ENCODE measurements at regions not wholly inside any gene's neighbourhood (a gene's known extent, or its start where the extent isn't known, plus 50 kb on each side); places are given as distances from the start of the nearest gene placed in this dataset.

- no peak for DNase-seq
Measured at GRCh38 chr5:6161257-6161656, 217.1 kb downstream of the MED10 start.

- no peak for DNase-seq
Measured at GRCh38 chr5:6159832-6160430, 218.4 kb downstream of the MED10 start.

- DNase-seq: peak; percentile 96
Measured at GRCh38 chr5:6158974-6159831, 219.1 kb downstream of the MED10 start.

DNA sequence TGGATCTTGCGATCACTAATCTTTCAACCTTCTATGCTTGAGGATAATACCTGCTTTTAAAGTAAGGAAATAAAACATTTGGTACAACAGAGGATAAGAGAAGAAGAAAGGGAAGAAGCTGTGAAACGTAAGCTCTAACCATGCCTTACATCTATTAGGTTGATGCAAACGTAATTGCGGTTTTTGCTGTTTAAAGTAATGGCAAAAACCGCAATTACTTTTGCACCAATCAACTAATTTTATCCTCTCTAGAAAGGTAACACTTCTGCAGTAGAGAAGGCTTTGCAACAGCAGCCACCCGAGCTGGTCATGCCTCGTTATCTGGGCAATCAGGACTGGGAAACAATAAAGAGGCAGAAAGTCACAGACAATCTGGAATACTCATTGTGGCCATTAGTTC, 224.1 kb downstream of the MED10 start:
- no peak for DNase-seq

DNA sequence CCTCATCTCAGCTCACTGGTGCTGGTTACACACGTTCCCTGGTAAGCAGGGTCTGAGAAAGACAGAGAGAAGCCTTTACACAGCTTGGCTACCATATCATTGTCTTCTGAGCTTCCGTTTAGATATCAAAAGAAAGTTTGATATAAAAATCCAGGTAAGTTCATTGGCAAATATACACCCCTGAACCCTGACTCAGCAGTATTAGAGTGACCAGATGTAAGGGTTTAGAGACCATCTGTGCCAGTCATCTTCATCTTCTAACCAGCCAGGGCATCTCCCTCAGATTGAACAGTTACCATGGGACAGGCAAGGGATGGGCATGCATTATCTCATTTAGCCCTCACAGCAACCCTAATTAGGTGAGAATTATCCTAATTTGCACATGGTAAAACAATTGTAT, 232.1 kb downstream of the MED10 start:
- no peak for DNase-seq

DNA sequence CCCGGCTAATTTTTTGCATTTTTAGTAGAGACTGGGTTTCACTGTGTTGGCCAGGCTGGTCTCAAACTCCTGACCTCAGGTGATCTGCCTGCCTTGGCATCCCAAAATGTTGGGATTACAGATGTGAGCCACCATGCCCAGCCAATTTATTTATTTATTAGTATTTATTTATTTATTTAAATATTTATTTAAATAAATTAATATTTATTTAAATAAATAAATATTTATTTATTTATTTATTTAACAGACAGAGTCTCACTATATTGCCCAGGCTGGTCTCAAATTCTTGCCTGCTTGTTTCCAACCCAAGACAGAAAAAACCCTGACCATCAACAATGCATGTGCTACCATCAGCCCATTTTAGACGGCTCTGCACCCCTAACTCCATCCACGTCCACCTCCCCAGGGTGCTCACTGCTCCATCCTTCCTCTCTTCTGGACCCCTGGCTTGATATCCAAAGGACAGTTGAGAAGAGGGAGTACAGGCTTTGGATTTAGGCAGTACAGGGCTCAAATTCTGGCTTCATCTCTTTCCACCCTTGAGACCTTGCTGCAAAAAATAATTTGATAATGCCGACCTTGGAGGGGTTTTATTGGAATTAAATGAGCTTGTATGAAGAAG, 232.6 kb downstream of the MED10 start:
- no peak for DNase-seq

DNA sequence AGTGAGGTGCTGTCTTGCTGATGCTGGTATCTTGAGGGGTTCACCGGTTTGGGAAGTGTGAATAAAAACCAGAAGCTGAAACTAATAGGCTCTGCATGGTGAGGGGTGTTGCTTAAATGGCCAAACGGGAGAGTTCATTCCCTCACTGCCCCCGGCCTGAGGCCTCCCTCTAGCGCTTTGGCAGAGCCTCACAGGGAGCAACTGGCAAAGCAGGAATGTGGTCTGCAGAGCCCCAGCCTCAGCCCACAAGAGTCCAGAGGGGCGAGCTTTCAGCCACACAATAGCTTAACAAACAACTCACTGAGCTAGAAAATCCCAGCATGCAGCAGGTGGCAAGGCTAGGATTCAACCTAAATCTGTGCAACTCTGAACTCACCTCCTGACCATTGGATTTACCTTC, 234.8 kb downstream of the MED10 start:
- DNase-seq: no peak

GRCh38 chr5:6142353-6142752, 236.0 kb downstream of the MED10 start:
- no peak for DNase-seq

DNA sequence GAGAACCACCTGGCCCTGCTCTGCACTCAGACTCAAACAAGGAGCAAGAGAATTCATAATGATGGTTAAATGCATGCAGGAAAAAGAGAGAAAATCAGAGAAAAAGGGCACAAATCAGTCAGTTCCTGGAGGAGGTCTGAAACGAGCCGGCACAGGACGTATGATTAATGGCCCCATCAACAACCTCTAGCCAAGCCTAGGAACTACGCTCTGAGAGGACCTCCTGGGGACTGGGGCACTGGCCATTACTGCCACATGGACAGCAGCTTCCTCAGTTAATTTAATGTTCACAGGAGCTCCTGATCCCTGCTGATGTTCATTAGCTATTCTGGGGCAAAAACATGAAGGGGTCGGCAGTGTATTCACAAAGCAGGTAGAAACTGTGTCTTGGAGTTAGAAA, 238.1 kb downstream of the MED10 start:
- no peak for DNase-seq

- DNase-seq: no peak
Measured at GRCh38 chr5:6135977-6136376, 242.4 kb downstream of the MED10 start.

DNA sequence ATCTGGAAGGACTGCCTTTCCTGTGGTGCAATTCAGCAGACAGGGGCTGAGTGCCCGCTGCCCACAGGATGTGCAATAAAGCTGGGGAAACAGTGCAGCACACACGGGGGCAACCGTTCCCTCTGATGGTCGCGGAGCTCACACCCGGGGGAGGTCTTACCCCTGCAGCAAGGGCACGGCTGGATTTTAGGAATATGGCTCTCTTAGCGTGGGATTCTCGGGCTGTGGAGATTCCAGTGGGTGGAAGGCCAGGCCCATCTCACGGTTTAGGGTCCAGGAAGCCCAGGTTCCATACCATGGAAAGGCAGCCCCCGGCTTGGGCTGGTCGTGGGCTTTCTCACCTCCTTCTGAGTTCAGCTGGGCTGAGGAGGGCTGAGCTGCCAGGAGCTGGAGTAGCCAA, 244.1 kb downstream of the MED10 start:
- DNase-seq: no peak

DNA sequence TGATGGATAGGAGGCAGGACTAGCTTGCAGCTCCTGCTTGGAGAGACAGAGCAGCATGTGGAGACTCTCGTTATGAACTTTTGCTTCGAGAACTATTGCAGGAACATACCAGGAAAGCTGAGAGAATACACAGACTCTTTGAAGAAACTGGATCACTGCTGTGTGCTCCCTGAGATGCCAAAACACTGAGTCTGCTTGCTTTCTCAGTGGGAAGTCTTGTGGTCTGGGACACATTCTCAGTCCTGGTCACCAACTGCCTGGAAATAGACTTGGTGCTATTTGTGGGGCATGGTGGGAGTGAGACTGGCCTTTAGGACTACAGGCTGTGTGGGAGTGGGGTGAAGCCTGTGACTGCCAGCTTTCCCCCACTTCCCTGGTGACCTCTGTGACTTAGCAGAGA, 252.6 kb downstream of the MED10 start:
- no peak for DNase-seq

- no peak for DNase-seq
Measured at GRCh38 chr5:6118691-6119090, 259.7 kb downstream of the MED10 start.

DNA sequence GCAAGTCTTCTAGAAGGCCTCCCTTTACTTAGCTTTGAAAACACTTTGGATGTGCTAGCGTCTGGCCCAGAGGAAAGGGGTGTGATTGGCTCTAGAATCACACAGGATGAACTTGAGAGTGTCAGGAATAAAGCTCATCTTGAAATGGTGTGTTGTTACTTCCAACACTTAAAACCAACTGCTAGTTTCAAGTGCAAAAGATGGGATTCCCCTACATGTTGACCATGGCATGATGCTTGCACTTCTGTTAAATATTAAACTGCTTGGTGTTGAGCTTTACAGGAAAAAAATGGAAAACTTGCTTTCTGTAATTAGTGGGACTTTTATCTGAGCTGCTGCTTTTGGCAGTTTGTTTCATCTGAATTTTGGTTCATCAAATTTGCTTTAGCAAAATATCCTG, 261.1 kb downstream of the MED10 start:
- DNase-seq: no peak

DNA sequence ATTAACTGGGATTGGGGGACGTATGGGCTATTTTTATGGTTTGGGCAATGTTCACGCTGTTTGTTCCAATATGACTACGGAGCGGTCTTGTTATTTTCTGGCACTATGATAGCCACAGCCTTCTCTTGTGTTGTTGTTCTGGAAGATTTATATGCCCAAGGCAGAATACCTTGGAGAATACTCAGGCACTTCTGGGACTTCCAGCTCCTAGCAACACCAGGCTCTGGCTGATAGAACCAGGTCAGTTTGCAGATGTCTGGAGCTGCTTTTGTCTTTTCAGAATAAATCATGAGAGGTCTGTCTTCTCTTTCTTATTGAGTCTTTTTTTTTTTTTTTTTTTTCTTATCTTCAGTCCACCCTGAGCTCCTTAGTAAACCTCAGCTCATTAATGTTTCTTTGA, 262.5 kb downstream of the MED10 start:
- DNase-seq: no peak

- no peak for DNase-seq
Measured at GRCh38 chr5:6112538-6112937, 265.8 kb downstream of the MED10 start.

- no peak for DNase-seq
Measured at GRCh38 chr5:6112125-6112524, 266.2 kb downstream of the MED10 start.

- DNase-seq: no peak
Measured at GRCh38 chr5:6111131-6111530, 267.2 kb downstream of the MED10 start.

DNA sequence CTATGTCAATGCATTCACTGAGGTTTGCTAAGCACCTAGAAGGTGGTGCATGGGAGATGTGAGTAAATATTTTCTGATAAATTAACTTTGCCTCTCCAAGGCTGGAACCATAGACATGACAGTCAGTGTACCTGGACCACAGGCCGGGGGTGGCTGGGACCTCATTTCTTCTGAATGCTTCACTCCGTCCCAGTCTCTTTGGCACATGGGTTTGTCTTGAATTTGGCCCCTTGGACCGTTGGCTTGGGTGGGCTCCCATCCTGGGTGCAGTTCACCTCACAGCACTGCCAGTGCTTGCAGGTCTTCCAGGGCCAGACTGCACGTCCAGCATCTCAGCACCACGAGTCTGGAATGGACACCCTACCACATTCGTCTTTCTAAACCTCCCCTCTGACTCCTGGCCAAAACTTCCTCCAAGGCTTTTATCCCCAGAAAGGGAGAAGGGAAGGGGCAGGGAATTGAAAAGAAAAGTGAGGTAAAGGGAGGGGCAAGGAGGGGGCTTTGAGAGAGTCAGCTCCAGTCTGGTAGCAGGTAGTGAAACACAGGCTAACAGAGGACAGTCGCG, 267.8 kb downstream of the MED10 start:
- DNase-seq: no peak

DNA sequence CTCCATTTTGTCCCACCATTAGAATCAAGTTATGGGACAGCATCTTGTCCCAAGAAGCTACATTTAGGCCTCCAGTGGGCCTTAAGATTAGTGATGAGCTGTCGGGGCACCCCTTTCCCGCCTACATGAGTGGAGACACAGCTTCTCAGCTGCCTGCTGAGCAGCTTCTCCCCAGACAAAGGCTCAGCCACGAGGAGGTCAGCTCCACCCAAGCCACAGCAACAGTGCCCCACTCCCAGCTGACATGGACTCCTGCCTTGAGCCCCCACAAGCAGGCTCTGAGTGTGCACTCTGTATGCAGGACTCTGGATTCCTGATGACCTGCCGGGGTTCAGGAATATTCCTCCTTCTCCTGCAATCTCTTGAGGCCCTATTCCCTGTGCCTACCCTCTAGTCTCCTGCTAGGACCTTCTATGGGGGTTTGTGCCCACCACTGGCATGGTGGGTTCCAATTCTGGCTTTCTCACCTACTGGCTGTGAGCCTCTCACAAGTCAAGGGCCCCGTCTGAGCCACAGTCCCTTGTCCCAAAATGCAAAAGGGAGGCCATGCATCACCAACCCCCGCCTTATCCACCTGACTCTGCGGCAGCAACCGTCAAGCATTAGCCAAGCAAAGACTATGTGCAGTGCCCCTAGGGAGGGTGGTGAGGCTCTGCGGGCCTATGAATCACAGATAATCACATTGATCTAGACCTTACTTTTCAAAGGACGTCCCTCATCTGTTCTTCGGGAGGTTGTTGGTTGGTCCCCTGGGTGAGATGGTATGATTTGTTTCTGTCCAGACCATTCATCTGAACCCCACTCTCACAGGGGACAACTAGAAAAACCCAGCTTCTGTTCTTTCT, 269.1 kb downstream of the MED10 start:
- no peak for DNase-seq

DNA sequence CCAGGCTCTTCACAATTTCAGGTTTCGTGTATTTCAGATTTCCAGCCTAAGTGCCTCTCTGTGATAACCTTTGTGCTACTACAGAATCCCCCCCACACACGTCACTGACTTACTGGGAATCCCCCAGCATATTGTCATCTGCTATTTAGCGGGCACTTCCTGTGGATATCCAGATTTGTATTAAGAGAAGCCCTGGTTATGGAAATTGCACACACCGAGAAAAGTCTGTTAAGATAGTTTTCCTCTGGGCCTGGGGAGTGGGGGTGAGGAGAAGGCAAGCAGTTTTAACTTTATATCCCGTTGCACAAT, 269.9 kb downstream of the MED10 start:
- DNase-seq: no peak

DNA sequence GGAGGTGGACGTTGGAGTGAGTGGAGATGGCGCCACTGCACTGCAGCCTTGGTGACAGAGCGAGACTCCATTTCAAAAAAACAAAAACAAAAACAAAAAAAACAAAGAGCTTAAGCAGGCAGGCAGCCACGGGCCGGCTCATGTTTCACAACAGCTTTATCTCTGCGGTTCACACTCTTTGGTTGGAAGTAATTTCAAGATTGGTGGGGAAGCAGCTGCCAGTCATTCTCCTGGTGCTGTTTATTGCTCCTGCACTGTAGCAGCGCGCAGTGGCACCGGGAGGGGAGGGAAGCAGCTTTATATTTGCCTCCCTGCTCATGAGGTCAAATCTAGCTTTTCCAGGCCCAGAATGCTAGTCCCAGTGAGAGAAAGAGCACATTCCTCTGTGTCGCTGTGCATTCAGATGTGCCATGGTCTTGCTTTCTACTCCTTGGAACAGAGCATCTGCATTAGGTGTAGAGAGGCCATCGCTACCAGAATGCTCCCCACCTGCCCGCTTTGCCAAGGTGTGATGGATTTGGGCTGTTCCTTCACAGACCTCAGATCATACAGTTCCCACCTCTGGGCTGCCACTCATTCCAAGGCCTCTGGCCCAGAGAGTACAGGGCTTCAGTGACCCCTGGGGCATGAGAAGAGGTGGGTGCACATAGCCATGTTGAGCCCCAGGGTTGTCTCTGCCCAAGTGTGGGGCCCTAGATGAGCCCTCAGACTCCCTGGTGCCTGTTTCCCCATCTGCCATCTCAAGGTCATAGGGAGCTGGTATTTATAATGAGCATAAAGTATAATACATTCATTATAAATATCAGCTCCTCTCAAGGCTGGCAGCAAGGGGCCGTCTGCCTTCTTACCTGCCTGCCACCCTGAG, 270.4 kb downstream of the MED10 start:
- DNase-seq: no peak

All from EL (cell line).